ENCODE measurements at regions not wholly inside any gene's neighbourhood (a gene's known extent, or its start where the extent isn't known, plus 50 kb on each side); places are given as distances from the start of the nearest gene placed in this dataset.

GRCh38 chr13:80590551-80590950 is 249.6 kb upstream of the SPRY2 start:
- TF ChIP-seq, protein P1, sequence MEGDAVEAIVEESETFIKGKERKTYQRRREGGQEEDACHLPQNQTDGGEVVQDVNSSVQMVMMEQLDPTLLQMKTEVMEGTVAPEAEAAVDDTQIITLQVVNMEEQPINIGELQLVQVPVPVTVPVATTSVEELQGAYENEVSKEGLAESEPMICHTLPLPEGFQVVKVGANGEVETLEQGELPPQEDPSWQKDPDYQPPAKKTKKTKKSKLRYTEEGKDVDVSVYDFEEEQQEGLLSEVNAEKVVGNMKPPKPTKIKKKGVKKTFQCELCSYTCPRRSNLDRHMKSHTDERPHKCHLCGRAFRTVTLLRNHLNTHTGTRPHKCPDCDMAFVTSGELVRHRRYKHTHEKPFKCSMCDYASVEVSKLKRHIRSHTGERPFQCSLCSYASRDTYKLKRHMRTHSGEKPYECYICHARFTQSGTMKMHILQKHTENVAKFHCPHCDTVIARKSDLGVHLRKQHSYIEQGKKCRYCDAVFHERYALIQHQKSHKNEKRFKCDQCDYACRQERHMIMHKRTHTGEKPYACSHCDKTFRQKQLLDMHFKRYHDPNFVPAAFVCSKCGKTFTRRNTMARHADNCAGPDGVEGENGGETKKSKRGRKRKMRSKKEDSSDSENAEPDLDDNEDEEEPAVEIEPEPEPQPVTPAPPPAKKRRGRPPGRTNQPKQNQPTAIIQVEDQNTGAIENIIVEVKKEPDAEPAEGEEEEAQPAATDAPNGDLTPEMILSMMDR (IDR thresholded peaks at IDR 0.05) = no peak
- TF ChIP-seq POLR2A (IDR thresholded peaks at IDR 0.05) = no peak
- Histone ChIP-seq H3K4me1 (no peaks in the 10 kb centered on the region), H3K9me3 (no peaks in the 10 kb centered on the region), H3K36me3 (no peaks in the 10 kb centered on the region), H3K27ac (no peak overlapping the region), H3K4me3 (replicated peaks in 1 of 3) (no peak overlapping the region), H3K27me3 (no peaks in the 10 kb centered on the region)
- DNase-seq = no peak
- intact Hi-C loops (cut with DNase I) = no loop called here
- WGBS, 2 donors = 85 to 87% methylated on average over 3 of the region's 3 CpGs

GRCh38 chr13:80586356-80586755 is 245.4 kb upstream of the SPRY2 start:
- H3K27me3 ChIP-seq = no peaks in the 10 kb centered on the region
- H3K4me3 ChIP-seq (replicated peaks in 1 of 3) = no peak overlapping the region
- H3K36me3 ChIP-seq = no peaks in the 10 kb centered on the region
- DNase-seq = no peak
- no peaks in the 10 kb centered on the region for H3K9me3 ChIP-seq
- TF ChIP-seq, protein P1 (IDR thresholded peaks at IDR 0.05) = no peak
- no peak for TF ChIP-seq POLR2A (IDR thresholded peaks at IDR 0.05)
- no peaks in the 10 kb centered on the region for H3K4me1 ChIP-seq
- 46 to 69% methylated on average over 2 of the region's 2 CpGs for WGBS, 2 donors
- no peak overlapping the region for H3K27ac ChIP-seq
- intact Hi-C loops (cut with DNase I) = no loop called here

DNA sequence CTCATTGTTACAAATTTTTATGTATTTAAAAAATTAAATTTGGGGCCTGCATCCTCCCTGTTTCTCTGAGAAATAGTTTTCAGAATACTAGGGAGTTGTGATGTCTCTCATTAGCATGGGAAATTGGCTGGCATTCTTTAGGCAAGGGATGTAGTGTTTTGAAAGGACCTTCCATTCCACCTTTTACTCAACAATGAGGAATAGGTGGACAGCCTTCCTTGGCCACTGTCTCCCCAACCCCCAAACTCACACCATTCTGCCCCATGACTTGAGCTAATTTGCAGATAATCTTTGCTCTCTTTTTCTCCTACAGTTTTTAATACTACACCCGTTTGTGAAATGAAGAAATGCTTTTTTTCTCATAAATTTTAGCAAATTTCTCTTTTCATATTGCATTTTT is 244.6 kb upstream of the SPRY2 start:
- H3K4me1 ChIP-seq = no peaks in the 10 kb centered on the region
- intact Hi-C loops (cut with DNase I) = no loop called here
- no peak for TF ChIP-seq POLR2A (IDR thresholded peaks at IDR 0.05)
- TF ChIP-seq, protein P1 (IDR thresholded peaks at IDR 0.05) = no peak
- no peak overlapping the region for H3K27ac ChIP-seq
- no peaks in the 10 kb centered on the region for H3K36me3 ChIP-seq
- DNase-seq = no peak
- H3K9me3 ChIP-seq = no peaks in the 10 kb centered on the region
- WGBS, 2 donors = 81 to 83% methylated on average over 1 of the region's 1 CpG
- no peak overlapping the region for H3K4me3 ChIP-seq (replicated peaks in 1 of 3)
- no peaks in the 10 kb centered on the region for H3K27me3 ChIP-seq

- TF ChIP-seq, protein P1 (IDR thresholded peaks at IDR 0.05) = no peak
- no peak for TF ChIP-seq POLR2A (IDR thresholded peaks at IDR 0.05)
- H3K4me3 ChIP-seq (replicated peaks in 1 of 3) = no peak overlapping the region
- no peaks in the 10 kb centered on the region for H3K36me3 ChIP-seq
- no peak for DNase-seq
- 85 to 87% methylated on average over 1 of the region's 1 CpG for whole genome bisulfite sequencing, 2 donors
- intact Hi-C loops (cut with DNase I) = no loop called here
- H3K9me3 ChIP-seq = no peaks in the 10 kb centered on the region
- H3K4me1 ChIP-seq = no peaks in the 10 kb centered on the region
- no peaks in the 10 kb centered on the region for H3K27me3 ChIP-seq
- no peak overlapping the region for H3K27ac ChIP-seq
These were observed 243.9 kb upstream of the SPRY2 start for GRCh38 chr13:80584785-80585184.

GRCh38 chr13:80584306-80584705 is 243.4 kb upstream of the SPRY2 start:
- DNase-seq = no peak
- no peaks in the 10 kb centered on the region for H3K36me3 ChIP-seq
- no peak overlapping the region for H3K27ac ChIP-seq
- H3K27me3 ChIP-seq = no peaks in the 10 kb centered on the region
- H3K4me3 ChIP-seq (replicated peaks in 1 of 3) = no peak overlapping the region
- intact Hi-C loops (cut with DNase I) = no loop called here
- no peaks in the 10 kb centered on the region for H3K9me3 ChIP-seq
- no peaks in the 10 kb centered on the region for H3K4me1 ChIP-seq
- TF ChIP-seq POLR2A (IDR thresholded peaks at IDR 0.05) = no peak
- TF ChIP-seq, protein P1 (IDR thresholded peaks at IDR 0.05) = no peak
